ENCODE measurements at regions not wholly inside any gene's neighbourhood (a gene's known extent, or its start where the extent isn't known, plus 50 kb on each side); places are given as distances from the start of the nearest gene placed in this dataset.
"Not testable (repeated sequence)": the region's sequence is repeated elsewhere in the genome, so short reads cannot be mapped to it uniquely, and the experiment has no call there.

GRCh38 chr16:16879567-16880251 is 500.8 kb downstream of the NPIPA7 start:
- DNase-seq: no peak

GRCh38 chr16:16881814-16882213 is 502.9 kb downstream of the NPIPA7 start:
- DNase-seq: no peak

- no peak for DNase-seq
Measured at GRCh38 chr16:16882766-16883165, 503.8 kb downstream of the NPIPA7 start.

GRCh38 chr16:16884451-16884850 is 505.5 kb downstream of the NPIPA7 start:
- no peak for DNase-seq

- DNase-seq: no peak
Measured at GRCh38 chr16:16887193-16887592, 508.3 kb downstream of the NPIPA7 start.

GRCh38 chr16:16890964-16891363 is 512.0 kb downstream of the NPIPA7 start:
- DNase-seq: no peak

- DNase-seq: no peak
Measured at GRCh38 chr16:16904601-16905000, 525.7 kb downstream of the NPIPA7 start.

GRCh38 chr16:16905850-16906249 is 526.9 kb downstream of the NPIPA7 start:
- no peak for DNase-seq

- DNase-seq: no peak
Measured at GRCh38 chr16:16907089-16907488, 528.1 kb downstream of the NPIPA7 start.

GRCh38 chr16:16908077-16908476 is 529.1 kb downstream of the NPIPA7 start:
- DNase-seq: no peak

GRCh38 chr16:16909126-16909525 is 530.2 kb downstream of the NPIPA7 start:
- DNase-seq: no peak

GRCh38 chr16:16910666-16911065 is 531.7 kb downstream of the NPIPA7 start:
- no peak for DNase-seq

GRCh38 chr16:16915771-16916170 is 536.8 kb downstream of the NPIPA7 start:
- DNase-seq: no peak

GRCh38 chr16:16917191-16917785 is 538.3 kb downstream of the NPIPA7 start:
- peak in 1 of 3 donors; percentile 10 for DNase-seq

- DNase-seq: no peak
Measured at GRCh38 chr16:16923479-16923878, 544.5 kb downstream of the NPIPA7 start.

GRCh38 chr16:16924613-16925012 is 545.7 kb downstream of the NPIPA7 start:
- DNase-seq: no peak

- no peak for DNase-seq
Measured at GRCh38 chr16:16925432-16925831, 545.3 kb downstream of the XYLT1 start.

GRCh38 chr16:16928532-16929109 is 542.1 kb downstream of the XYLT1 start:
- peak in 1 of 3 donors; percentile 7 for DNase-seq

- no peak for DNase-seq
Measured at GRCh38 chr16:16930309-16931000, 540.3 kb downstream of the XYLT1 start.

- DNase-seq: no peak
Measured at GRCh38 chr16:16933861-16934260, 536.9 kb downstream of the XYLT1 start.

GRCh38 chr16:16934660-16935059 is 536.1 kb downstream of the XYLT1 start:
- no peak for DNase-seq

- not testable (repeated sequence) for DNase-seq
Measured at GRCh38 chr16:16935909-16936308, 534.9 kb downstream of the XYLT1 start.

- DNase-seq: no peak
Measured at GRCh38 chr16:16937576-16937975, 533.2 kb downstream of the XYLT1 start.

Measured in muscle of back (tissue), 3 donors.